ENCODE measurements at regions not wholly inside any gene's neighbourhood (a gene's known extent, or its start where the extent isn't known, plus 50 kb on each side); places are given as distances from the start of the nearest gene placed in this dataset.

GRCh38 chr18:30072609-30073385 is 969.7 kb downstream of the DSC3 start:
- no peak for DNase-seq (ENCODE audit: low read depth)

DNA sequence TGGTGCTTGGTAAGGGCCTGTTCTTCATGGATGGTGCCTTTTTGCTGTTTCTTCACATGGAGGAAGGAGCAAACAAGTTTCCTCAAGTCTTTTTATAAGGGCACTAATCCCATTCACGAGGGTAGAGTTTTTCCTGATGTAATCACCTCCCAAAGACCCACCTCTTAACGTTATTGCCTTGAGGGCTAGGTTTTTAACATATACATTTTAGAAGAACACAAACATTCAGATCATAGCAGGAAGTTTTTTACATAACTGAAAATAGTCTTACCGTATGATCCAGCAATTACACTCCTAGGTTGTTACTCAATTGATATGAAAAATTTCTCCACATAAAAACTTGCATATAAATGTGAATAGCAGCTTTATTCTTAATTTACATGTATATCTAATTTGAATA is 976.3 kb downstream of the DSC3 start:
- DNase-seq (ENCODE audit: low read depth): no peak

GRCh38 chr18:30057398-30057797 is 985.1 kb downstream of the DSC3 start:
- DNase-seq (ENCODE audit: low read depth): no peak

DNA sequence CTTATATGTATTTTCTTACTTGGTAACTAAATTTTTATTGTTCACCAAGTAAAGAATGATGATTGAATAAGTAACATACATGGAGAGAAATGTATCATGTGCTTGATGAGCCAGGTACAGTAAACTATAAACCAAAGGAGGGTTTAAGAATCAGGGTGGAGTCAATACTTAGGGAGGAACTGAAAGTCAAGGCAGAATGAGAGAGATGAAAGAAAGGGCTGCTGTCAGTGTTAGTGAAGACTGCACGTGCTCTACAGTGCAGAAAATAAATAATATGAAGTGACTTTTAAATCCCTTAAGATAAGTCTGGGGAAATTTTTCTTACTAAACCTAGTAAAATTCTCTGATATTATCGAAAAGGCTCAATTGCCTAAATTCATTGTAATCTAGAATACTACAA is 986.0 kb downstream of the DSC3 start:
- no peak for DNase-seq (ENCODE audit: low read depth)

DNA sequence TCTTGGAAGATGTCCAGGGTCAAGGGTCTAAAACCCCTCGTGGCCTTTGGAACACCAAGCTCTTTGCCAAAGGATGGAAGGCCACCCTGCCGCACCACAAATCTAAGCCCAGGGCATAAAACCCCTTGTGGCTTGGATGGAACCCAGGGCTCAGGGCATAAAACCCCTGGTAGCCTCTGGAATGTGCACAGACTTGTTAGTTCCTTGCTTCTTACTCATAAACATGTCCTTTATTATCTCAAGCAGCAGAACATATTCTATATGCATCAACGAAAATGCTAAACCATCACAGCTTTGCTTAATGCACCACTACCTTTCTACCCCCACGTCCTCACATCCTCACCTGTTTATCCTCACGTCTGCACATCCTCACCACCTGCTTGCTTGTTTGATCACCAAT is 998.0 kb downstream of the DSC3 start:
- DNase-seq (ENCODE audit: low read depth): peak; percentile 1

DNA sequence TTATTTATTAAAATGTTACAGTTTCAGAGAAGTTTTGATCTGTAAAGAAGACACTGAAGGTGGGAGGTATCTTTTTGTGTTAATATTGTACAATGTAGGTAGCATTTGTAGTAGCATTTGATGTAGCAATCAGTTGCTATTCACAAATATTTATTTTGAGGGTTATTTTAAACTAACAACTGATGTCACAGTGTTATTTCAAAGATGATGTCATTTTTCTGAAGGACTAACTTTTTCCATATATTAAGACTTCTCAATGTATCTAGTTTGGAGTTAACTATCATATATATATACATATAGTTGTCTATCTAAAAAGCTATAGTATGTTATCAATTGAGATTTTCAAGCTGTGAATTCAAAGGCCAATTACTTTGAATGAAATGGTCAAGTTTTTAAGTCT is 1003.3 kb downstream of the DSC3 start:
- DNase-seq (ENCODE audit: low read depth): no peak

DNA sequence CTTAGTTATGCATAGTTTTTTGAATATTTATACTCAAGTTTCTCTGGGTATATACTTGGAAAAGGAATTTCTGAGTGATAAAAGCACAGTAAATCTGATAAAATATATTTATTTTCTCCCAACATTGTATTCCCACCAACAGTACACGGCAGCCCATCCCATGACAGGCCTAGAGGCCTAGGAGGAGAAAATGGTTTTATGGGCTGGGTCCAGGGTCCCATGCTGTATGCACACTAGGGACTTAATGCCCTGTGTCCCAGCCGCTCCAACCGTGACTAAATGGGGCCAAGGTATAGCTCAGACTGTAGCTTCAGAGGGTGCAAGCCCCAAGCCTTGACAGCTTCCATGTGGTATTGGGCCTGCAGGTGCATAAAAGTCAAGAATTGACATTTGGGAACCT is 1007.7 kb downstream of the DSC3 start:
- no peak for DNase-seq (ENCODE audit: low read depth)

- peak; percentile 1 for DNase-seq (ENCODE audit: low read depth)
Measured at GRCh38 chr18:30016179-30016578, 1026.4 kb downstream of the DSC3 start.

DNA sequence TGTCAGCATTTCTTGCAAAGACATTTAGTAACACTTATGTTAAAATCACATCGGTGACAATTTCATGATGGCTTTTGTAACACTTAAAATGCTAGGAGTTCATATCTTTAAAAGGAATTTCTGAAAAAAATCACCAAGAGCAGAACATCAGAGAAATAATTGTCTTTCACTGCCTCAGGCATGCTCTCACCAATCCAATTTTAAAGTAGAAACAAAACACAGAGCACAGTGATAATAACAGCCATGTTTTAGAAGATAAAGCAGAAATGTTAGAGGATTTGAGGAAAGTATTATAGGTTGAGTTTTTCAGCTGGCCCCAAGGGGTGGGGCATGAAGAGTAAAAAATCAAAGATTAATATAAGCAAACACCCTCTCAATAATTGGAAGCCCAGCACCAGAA is 1037.6 kb downstream of the DSC3 start:
- DNase-seq (ENCODE audit: low read depth): no peak

GRCh38 chr18:29982218-29982617 is 1060.3 kb downstream of the DSC3 start:
- DNase-seq (ENCODE audit: low read depth): no peak

DNA sequence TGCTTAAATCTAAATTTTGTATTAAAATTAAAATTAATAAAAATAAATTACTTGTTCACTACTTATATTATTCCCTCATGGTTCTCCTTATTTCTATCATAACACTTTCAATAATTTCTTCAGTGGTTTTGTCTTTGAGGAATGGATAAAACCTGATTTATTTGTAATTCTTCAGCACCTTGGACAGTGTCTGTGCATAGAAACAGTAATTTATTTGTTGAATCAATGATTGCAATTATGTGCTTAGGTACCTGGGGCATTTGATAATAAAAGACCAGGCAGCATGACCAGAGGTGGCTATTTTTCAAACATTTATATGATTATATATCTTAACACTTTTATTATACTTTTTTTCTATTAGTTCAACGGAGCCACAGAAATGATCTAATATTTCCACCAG is 1062.7 kb downstream of the DSC3 start:
- peak; percentile 7 for DNase-seq (ENCODE audit: low read depth)

DNA sequence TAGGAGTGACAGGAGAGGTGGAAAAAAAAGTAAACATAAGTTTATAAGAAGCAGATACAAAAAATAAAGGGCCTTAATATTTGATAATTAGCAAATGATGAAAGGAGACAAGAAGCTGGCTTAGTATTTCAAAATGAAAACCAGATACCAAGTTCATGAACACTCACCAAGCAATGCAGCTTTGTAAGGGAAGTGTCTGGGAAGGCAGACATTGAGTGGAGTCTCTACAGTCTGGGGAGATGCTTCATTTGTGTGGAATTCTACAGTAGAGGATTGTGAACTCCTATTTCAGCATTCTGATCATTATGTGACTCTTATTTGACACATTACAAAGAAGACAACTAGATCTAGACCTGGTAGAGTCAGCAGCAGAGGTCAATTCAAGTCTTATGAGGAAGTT is 1072.7 kb downstream of the DSC3 start:
- DNase-seq (ENCODE audit: low read depth): peak; percentile 6

- DNase-seq (ENCODE audit: low read depth): peak; percentile 4
Measured at GRCh38 chr18:29962579-29962978, 1080.0 kb downstream of the DSC3 start.

GRCh38 chr18:29960539-29960938 is 1082.0 kb downstream of the DSC3 start:
- DNase-seq (ENCODE audit: low read depth): no peak

- no peak for DNase-seq (ENCODE audit: low read depth)
Measured at GRCh38 chr18:29930231-29930630, 1112.3 kb downstream of the DSC3 start.

DNA sequence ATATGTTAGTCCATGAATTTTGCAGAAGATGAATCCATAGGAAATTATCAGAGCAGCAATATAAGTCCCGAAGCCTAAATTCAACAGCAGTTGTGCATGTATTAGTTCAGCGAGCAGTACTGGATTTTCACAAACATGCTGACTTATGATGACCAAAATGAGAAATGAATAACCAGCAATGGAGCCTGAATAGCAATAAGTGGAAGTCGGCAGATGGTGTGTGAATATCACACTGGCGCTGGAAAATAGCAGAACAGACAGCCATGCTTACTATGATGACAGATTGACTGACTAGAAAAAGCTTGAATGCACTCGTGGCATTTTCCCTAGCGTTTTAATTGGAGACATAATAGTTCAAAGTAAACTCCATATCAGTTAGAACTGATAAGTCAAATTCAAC is 1114.5 kb downstream of the DSC3 start:
- no peak for DNase-seq (ENCODE audit: low read depth)

- DNase-seq (ENCODE audit: low read depth): no peak
Measured at GRCh38 chr18:29925566-29925965, 1117.0 kb downstream of the DSC3 start.

DNA sequence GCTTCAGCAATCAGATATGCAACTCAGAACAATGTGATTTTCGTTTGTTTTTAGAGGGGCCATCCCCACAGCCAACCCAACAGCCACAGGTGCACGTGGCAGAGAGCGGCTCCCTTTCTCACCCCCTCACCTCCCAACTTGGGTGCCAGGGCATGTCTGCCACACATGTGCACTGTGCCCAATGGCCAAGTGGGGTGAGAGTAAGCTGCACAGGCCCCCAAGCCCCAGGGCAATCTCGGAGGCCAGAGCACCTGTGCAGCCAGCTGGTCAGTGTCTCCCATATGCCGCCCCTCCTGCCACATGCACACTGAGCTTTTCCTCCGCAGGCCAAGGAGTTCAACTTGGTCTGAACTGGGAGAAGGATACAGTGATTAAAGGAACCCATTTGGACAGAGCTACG is 1130.2 kb downstream of the DSC3 start:
- DNase-seq (ENCODE audit: low read depth): no peak

GRCh38 chr18:29892960-29893558 is 1149.5 kb downstream of the DSC3 start:
- DNase-seq (ENCODE audit: low read depth): peak; percentile 7

DNA sequence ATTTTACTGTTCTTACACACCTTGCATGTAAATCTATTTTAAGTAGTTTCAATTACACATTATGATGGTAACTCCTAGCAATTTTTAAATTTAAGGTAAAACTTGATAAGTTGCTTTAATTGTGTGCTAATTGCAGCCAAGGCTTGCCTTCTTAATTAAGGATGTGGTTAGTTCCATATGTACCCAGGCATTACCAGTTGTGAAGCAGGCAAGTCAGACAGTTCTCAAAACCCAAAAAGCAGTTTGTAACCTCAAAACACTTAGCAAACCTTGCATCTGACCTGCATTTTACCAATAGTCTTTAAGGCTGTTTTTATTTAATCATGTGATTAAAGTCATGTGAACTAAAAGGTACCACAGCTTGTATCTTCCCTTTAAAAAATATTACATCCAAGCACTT is 1159.4 kb downstream of the DSC3 start:
- no peak for DNase-seq (ENCODE audit: low read depth)

- peak; percentile 9 for DNase-seq (ENCODE audit: low read depth)
Measured at GRCh38 chr18:29882620-29883019, 1159.9 kb downstream of the DSC3 start.

DNA sequence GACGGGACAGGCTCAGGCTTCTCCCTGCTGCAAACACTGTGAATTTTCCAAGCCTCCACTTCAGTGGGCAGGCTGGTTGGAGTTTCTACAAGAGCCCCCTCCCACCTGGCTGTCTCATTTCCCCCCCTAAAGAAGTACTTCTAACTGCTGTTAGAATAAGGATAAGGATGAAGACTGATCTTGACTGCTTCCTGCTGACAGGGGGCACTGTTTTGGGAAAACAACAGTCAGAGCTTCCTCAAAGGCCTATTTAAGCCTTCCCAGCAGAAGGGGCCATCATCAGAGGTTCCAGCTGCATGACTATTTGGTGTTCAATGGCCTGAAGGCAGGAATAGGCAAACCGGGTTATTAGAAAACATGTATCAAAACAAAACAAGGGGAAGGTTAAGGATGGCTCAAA is 1162.8 kb downstream of the DSC3 start:
- no peak for DNase-seq (ENCODE audit: low read depth)

DNA sequence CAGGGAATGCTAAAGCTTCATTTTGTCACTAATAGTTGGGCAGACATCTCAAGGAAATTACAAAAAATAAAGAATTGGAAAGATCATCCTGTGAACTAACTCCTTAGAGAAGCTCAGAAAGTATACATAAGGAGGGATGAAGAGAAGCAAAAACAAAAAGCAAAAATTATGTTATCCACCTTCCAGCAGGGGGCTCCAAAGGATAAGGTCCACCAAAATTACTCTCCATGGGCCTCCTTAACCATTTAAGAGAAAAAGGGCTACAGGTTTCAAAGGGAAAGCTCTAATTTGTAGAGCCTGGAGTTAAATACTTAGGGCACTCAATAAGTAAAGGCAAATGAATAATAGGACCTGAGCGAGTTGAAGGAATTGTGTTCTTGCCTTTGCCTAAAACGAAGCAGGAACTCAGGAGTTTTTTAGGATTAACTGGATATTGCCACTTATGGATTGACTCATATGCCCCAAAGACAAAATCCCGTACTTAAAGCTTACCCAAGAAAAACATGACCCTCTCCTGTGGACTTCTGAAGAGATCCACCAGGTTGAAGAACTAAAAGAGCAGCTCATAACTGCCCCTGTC is 1167.9 kb downstream of the DSC3 start:
- peak; percentile 60 for DNase-seq (ENCODE audit: low read depth)

GRCh38 chr18:29873211-29873610 is 1169.3 kb downstream of the DSC3 start:
- DNase-seq (ENCODE audit: low read depth): no peak
